Upper lobe of right lung (tissue), 1 donor: ENCODE measurements at regions not wholly inside any gene's neighbourhood (a gene's known extent, or its start where the extent isn't known, plus 50 kb on each side); places are given as distances from the start of the nearest gene placed in this dataset.
A peak's percentile ranks its signal among the peaks of the same experiment; 100 is the strongest.

Source experiments
- ATAC-seq: fragments of 200-7000 bp; cut with Tn5 transposase; one replicate; pipeline ENCODE4 v1.9.1; 2020; ENCODE audit warnings: mild to moderate bottlenecking, moderate library complexity
- DNase-seq: peaks from one replicate; pipeline ENCODE4 v3.0.0-alpha.2; 2020
- H3K27ac ChIP-seq: fragments of 200-600 bp; one replicate; pipeline ENCODE4 v1.8.0; 2022
- H3K27me3 ChIP-seq: fragments of 200-600 bp; one replicate; pipeline ENCODE4 v1.8.0; 2022; ENCODE audit warnings: mild to moderate bottlenecking
- H3K36me3 ChIP-seq: fragments of 200-600 bp; one replicate; pipeline ENCODE4 v1.8.0; 2022
- H3K4me1 ChIP-seq: fragments of 200-600 bp; one replicate; pipeline ENCODE4 v1.8.0; 2022
- H3K4me3 ChIP-seq: fragments of 200-600 bp; one replicate; pipeline ENCODE4 v1.8.0; 2022; ENCODE audit warnings: mild to moderate bottlenecking
- H3K9me3 ChIP-seq: fragments of 200-600 bp; one replicate; pipeline ENCODE4 v1.8.0; 2022
- CTCF ChIP-seq: fragments of 200-600 bp; IDR thresholded peaks from one replicate; pipeline ENCODE4 v1.8.0; 2022; ENCODE audit warnings: antibody characterized with exemption
- intact Hi-C: fragments of 100-400 bp; cut with DNase I; formaldehyde crosslinking; loops from one replicate; pipeline ENCODE4 v1.11.0; 2022
- donor health status: DM: no; HTN: yes; CAD: no; lungs with severe emphysema.

DNA sequence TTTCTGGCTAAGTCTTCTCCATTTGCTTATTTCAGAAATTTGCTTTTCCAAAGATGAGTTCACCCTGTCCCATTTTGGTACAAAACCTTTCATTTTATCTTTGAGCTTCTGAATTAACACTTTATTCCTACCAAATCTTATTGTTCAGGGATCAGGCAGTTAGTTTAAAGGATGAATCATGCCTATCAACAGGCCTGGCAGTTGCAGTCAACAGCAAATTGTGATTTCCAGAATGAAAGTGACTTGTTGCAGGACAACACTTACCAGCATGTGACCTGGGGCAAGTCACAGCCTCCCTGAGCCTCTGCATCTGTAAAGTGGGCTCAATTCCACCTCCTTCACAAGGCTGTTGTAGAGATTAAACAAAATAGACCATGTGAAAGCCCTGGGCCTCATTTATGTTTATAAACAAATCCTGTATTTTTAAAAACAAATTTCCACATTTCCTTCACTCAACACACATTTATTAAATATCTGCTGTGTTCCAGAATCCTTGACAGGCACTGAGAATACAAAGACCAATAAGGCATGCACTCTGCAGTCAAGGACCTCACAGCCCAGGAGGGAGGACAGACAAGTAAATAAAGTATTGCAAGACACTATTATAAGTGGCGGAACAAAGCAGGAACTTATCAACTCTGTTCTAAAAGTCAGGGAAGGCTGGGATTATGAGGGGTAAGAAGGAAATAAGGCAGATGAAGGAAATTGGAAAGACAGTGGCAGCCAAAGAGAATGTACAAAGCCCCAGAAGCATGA, 359.1 kb upstream of the IL12A start:
- H3K27ac ChIP-seq: no peak overlapping the region
- H3K9me3 ChIP-seq: no peaks in the 10 kb centered on the region
- no peaks in the 10 kb centered on the region for H3K36me3 ChIP-seq
- no peak for TF ChIP-seq CTCF
- ATAC-seq: peak; percentile 78
- intact Hi-C loops: no loop called here
- no peak for DNase-seq
- no peaks in the 10 kb centered on the region for H3K27me3 ChIP-seq
- no peaks in the 10 kb centered on the region for H3K4me1 ChIP-seq
- no peak overlapping the region for H3K4me3 ChIP-seq

GRCh38 chr3:159631226-159631625, 357.4 kb upstream of the IL12A start:
- TF ChIP-seq CTCF: no peak
- ATAC-seq (no peak), DNase-seq (no peak)
- Histone ChIP-seq H3K4me3 (no peak overlapping the region), H3K27ac (no peak overlapping the region), H3K36me3 (no peaks in the 10 kb centered on the region), H3K27me3 (no peaks in the 10 kb centered on the region), H3K4me1 (no peaks in the 10 kb centered on the region), H3K9me3 (no peaks in the 10 kb centered on the region)
- intact Hi-C loops: no loop called here

GRCh38 chr3:159632128-159632527, 356.5 kb upstream of the IL12A start:
- Histone ChIP-seq H3K4me1 (no peaks in the 10 kb centered on the region), H3K4me3 (no peak overlapping the region), H3K36me3 (no peaks in the 10 kb centered on the region), H3K27me3 (no peaks in the 10 kb centered on the region), H3K27ac (no peak overlapping the region), H3K9me3 (no peaks in the 10 kb centered on the region)
- ATAC-seq (peak; percentile 91), DNase-seq (no peak)
- no peak for TF ChIP-seq CTCF
- intact Hi-C loops: no loop called here

DNA sequence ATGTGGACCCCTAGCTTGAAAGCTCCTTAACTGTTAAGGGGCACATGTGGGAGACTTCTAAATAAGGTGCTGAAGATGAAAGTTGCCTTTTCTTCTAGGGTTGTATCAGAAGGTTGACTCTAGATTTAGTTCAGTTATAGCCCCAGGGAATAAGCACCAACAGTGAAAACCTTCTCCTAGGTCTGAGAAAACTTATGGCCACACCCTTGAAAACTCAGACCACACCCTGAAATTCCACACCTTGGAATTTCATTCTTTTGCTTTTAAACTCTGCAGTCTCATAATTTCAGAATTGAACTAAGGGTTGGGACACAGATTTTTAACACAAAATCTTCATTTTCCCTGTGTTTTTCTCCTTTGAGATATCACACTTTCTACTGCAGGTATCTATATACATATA, 355.8 kb upstream of the IL12A start:
- ATAC-seq: no peak
- DNase-seq: no peak
- Histone ChIP-seq H3K9me3 (no peaks in the 10 kb centered on the region), H3K27ac (no peak overlapping the region), H3K4me3 (no peak overlapping the region), H3K36me3 (no peaks in the 10 kb centered on the region), H3K27me3 (no peaks in the 10 kb centered on the region), H3K4me1 (no peaks in the 10 kb centered on the region)
- intact Hi-C loops: no loop called here
- TF ChIP-seq CTCF: no peak

GRCh38 chr3:159634483-159634882, 354.2 kb upstream of the IL12A start:
- DNase-seq (no peak), ATAC-seq (no peak)
- Histone ChIP-seq H3K9me3 (no peaks in the 10 kb centered on the region), H3K36me3 (no peaks in the 10 kb centered on the region), H3K27me3 (no peaks in the 10 kb centered on the region), H3K4me3 (no peak overlapping the region), H3K4me1 (no peaks in the 10 kb centered on the region), H3K27ac (no peak overlapping the region)
- no peak for TF ChIP-seq CTCF
- intact Hi-C loops: no loop called here
